Esophagus mucosa (tissue), 1 donor: ENCODE measurements at regions not wholly inside any gene's neighbourhood (a gene's known extent, or its start where the extent isn't known, plus 50 kb on each side); places are given as distances from the start of the nearest gene placed in this dataset.

Experiments
- ATAC-seq: fragments of 200-7000 bp; cut with Tn5 transposase; one replicate; pipeline ENCODE4 v1.9.1; 2020
- donor health status: DM: yes; HTN: yes; CAD: no.

DNA sequence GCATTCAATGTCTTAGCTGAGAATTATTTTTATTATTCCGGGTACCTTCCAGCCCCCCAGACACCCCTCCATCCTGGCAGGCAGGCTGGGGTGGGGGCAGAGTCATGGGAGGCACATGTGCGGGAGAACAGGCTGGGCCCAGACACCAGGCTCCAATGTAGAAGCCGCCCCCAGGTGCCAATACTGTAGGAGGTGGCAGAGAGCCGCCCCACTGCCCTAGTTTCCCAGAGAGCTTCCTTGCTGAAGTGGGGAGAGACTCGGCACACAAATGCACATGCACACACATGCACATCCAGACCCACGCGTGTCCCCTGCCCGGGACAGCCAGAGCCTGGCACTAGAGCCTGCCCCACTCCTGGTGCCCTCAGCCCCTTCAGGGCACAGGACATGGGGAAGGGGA lies 98.4 kb upstream of the LINGO1 start:
- no peak for ATAC-seq

DNA sequence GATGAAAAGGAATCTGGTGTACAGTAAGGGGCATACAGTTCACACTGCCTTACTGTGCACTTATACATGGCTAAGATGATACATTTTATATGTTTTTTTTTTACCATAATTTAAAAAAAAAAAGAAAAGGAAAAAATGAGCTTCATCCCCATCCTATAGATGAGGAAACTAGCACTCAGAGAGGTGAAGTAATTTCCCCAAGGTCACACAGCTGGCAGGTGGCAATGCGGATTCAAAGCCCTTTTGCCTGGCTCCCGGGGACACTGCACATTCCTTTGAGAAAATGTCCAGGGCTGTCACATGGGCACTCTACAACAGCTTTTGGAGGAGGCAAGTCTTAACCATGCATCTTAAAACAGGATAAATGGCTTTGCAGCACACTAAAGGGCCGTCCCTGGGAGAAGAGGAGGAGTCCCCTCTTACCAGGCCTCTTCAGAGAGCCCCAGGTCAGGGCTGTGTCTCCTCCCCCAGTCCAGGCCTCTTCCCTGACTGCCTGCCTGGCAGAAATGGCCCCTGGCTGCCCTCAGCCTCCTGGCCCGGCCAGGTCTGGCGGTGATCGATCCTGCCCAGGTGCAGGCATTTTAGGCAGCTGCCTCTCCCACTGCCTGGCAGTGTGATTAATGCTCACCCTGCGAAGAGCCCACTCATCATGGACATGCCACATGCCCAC lies 95.1 kb upstream of the LINGO1 start:
- no peak for ATAC-seq

DNA sequence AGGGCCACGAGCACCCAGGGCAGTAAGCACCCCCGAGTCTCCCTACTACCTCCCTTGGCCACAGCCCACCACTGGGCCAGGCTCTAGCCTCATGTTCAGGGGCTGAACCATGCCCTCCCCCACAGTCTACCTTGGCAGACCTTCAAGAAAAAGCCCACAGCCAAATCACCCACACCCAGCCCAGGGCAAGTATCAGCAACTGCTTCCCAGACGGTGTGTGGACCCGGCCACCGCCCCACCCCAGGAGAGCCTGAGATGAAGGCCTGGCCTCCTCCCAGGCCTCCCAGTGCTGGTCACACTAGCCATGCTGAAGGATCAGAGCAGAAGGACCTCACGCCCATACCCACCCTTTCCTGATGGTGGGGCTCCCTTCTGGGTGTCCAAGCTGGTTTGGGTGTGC lies 92.0 kb upstream of the LINGO1 start:
- no peak for ATAC-seq

DNA sequence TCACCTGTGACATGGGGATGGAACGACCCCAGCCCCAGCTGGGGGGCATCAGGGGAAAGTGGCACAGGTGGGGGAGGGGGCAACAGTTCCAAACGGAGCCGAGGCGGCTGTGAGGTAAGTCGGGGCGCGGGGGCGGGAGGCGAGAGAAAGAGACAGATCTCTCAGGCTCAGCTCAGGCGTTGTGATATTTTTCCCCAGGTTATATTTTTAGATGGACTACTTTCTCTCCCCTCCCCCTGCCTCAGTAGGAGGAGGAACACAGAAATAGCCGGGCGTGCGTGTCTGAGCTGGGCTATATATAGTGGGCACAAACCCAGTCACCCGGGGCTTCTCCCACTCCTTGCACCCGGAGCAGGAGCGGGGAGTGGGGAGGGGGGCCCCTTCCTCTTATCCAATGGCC lies 91.0 kb upstream of the LINGO1 start:
- ATAC-seq: no peak

DNA sequence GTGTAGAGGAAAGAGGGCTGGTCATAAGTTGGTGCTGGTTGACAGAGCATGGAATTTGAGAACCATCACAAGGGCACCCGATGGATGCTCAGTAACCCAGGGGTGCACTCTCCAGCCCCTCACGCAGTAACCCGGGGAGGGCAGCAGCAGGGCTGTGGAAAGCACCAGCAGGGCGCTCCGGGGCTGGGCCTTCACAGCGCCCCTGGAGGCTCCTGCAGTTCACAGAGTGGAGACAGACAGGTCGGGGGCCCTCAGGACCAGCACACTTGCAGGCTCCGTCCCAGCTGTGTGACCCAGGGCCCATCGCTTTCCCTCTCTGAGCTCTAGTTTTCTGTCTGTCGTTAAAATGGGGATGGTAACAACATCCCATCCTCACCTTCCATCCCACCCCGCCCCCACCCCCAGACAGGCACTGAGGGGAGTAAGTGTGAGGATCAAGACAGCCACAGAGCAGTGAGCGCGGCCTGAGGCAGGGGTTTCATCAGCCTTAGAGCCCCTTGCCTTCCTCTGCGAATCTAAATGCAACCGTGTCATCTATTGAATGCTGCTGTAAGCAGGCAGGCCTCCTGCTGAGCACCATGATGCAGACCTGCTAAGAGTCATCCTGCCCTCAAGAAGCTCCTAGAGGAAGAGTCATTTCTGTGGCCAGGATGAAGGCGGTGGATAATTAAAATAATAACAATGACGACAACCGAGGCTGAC lies 90.2 kb upstream of the LINGO1 start:
- no peak for ATAC-seq

DNA sequence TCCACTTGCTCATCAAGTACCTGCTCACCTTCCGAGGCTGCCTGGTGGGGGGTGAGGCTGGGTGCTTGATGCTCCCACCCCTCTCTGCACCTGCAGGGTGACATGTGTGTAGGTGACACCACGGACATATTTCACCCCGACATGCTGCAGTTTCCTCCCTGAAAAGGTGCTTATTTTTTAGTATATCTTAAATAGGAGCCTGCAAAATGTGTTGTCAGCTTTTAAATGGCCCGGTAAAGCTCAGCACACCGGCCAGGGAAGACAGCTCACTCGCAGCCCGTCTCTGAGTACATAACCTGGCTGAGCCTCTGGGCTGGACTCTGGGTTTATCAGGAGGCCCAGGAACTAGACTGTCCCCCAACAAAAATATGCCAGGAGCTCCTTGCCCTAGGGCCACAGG lies 89.3 kb upstream of the LINGO1 start:
- no peak for ATAC-seq

DNA sequence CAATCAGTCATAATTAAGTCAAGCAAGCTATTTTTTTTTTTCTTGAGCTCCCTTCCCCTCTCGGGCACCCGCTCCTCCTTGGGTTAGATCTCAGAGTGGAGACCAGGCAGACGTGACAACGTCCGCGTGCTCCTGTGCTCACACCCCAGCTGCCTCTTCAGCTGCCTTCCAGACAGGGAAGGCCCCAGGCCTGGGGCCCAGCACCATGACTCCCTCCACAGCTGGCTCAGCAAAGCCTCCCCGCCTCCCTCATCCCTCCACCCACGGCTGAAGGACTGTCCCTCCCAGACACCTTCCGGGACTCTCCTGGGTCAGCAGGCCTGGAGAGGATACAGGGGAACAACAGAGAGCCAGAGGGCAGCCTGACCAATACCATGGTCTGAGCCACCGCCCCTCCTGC lies 87.9 kb upstream of the LINGO1 start:
- ATAC-seq: no peak

DNA sequence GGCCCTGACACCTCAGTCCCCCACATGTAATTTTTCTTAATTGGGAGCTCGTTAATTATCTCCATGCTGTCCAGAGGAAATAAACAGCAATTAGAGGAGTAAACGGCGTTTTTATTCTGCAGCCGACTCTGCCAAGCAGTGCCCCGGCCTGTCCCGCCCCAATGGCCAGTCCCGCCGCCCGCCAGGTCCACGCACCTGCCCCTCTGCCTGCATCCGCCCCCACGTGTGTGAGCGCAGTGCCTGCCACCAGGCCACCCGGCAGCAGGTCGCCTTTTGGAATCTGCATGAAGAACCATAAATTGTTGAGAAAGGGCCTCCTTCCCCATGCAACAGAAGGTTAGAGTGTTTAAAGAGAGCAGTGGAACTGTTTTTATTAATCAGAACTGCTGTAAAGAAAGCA lies 87.5 kb upstream of the LINGO1 start:
- no peak for ATAC-seq

DNA sequence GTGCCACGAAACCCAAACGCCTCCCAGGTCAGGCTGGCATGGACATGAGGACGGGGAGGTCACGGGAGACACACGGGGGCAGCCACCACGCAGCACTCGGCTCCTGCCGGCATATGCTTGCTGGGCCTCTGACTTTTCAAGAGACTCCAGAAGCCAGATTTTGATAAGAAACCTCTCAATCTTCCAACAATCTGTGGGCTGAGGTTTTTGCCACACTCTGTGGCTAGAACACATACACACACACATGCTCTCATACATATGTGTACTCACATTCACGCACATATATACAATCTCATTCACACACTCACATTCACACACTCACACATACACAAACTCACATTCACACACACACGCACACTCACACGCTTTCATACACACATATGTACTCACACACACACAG lies 86.7 kb upstream of the LINGO1 start:
- ATAC-seq: no peak

DNA sequence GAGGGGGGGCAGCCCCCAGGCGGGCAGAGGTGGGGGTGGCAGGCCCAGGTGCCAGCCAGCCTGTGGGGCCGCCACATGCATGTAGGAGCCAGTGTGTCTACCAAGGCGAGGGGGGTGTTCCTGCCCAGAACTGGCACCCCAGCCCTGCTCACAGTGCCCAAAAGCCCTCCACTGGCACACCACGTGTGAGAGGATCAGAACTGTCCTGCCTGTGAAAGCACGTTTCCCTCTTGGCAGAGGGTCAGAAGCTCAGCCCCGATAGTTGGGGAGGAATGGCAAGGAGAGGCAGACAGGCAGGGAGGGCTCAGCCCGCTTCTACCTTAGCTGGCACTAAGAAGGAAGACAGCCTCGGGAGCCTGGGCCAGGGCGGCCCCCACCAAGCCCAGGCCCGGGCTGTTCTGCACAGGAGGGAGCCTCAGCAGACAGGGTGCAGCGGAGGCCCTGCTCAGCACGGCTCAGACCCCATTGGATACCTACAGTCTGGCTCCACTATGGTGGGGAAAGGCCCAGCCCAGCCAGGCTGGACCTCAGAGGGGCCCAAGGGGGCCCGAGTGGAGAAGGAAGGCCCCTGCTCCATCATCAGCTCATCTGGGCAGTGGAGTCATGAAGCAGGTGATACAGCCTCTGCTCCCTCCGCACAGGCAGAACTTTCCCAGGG lies 84.8 kb upstream of the LINGO1 start:
- no peak for ATAC-seq

DNA sequence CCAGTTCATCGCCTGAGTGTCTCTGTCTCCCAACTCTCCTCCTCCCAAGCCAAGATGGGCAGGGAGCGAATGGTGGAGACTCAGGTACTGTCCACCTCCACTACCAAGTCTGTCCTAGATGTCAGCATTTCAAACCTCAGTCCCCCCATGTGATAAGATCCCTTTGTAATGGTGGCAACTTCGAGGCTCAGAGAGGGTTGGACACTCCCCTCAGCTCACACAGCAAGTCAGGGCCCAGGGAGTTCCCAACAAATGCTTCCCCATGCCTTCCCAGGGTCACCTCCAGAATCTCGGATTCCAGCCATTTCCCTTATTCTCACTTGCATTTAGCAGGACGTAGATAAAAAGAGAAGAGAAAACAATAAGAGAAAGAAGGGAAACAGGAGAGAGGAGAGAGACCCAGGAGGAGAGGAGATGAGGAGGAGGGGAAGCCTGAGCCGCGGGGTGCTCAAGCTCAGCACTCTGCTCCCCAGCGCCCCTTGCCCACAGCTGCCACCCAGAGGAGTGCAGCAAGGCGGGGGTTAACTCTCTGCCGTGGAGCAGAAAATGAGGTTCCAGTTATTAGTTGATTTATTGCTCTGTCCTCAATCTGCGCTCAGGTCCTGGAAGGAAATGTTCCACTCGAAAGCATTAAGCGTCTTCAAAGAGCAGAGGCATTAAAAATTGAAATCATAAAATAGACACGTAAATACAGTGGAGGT lies 84.1 kb upstream of the LINGO1 start:
- no peak for ATAC-seq

DNA sequence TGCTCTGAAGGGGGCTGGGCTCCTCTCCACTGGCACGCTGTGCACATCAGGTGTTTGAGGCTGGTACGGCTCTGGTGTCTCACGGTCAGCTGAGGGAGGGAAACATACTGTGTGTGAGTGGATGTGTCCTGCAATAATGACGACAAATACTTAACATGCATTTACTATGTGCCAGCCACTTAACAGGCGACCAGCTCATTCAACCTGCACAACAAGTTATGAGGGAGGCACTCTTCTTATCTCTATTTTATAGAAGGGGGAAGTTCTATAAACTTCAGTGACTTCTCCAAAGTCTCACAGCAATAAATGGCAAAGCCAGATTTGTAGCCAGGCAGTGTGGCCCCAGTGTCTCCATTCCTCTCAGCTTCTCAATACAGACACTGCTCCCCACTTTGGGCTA lies 83.1 kb upstream of the LINGO1 start:
- no peak for ATAC-seq

DNA sequence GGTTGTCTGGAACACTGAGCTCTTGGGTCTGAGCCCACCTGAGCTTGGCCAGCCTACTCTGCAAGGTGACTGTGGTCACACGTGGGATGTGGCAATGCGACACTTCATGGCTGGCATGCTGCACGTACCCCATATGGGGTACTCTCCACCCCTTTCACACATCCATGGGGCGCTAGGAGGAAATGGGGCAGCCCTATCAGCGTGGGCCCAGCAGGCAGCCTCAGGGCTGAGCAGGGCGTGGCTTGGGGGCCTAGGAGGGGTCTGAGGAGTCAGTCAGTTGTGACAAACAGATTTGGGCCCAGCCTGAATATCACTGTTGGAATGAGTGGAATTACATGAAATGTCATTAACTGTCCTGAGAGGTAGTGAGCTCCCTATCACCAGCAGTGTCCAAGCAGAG lies 82.3 kb upstream of the LINGO1 start:
- no peak for ATAC-seq

DNA sequence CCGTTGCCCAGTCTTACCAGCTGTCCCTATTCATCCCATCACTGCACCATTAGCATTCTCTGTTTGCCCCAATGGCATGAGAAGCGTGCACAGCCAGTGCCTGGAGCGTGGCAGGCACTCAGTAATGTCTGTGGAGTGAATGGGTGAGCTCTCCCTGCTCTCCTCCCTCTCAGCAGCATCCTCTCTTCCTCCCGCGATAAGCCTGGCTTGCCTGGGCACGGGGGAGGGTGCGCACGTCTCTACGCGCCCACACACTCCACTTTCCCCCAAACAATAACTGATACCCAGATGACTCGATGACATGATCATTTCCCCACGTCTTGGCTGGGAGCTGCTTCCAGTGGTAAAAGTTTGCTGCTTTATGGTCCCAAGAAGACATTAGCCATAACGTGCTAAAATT lies 81.8 kb upstream of the LINGO1 start:
- no peak for ATAC-seq

DNA sequence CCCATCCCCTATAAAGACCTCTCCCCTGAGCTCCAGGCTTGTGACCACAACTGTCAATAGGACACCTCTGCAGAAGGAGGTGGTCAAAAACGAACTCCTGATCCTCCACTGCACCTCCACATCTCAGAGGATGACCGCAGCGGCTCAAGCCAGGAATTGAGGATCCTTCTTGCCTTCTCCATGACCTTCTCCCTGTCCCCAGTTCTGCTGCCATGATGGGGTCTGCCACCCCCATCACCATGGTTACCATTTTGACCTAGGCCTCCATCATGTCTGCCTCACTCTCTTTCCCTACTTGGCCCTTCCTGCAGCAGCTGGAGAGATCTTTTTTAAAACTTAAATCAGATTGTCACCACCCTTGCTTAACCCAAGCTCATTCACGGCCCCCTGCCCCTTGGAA lies 81.3 kb upstream of the LINGO1 start:
- no peak for ATAC-seq

DNA sequence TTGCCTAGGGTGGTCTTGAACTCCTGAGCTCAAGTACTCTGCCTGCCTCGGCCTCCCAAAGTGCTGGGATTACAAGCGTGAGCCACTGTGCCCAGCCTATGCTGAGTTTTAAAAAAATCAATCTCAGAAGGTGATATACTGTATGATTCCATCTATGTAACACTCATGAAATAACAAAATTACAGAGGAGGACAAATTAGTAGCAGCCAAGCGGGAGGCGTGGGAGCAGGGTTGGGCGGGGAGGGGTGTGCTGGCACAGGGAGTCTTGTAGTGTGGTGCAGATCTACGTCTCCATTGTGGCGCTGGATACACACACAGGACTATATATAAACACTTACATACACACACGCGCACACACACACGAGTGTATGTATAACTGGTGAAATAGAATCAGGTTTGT lies 80.6 kb upstream of the LINGO1 start:
- no peak for ATAC-seq

DNA sequence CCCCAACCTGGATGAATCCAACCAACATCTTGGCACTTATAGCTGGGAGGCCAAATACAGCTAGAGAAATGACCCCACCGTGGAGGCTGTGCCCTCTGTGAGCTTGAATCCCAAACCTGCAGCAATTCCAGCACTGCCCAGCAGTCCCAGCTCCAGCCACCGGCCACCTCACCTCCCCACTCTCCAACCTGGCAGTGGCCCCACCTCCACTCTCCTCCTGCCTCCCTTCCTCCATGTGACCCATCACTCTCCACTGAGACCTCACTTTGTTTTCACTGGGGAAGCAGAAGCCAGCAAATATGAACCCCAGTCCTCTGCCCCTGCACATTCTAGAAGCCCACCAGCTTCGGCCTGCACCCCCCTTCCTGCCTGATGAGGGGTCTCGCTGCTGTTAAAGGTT lies 79.7 kb upstream of the LINGO1 start:
- no peak for ATAC-seq

DNA sequence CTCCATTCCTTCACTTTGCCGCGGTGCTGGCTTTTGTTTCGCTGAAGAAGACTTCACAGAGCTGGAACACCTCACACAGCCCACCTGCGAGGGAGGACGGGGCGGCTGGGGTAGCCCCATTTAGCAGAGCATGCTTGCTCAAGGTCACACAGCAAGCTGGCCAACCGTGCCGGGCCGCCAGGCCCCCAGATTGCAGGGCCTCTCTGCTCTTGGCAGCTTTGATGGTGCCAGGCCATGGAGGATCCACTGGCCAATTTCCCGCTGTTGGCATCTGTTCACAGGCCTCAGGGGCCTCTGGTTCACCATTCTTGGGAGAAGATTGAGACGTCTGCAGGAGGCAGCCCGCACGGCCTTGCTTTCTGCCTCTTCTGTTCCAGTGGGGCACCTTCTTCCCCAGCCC lies 77.9 kb upstream of the LINGO1 start:
- no peak for ATAC-seq

DNA sequence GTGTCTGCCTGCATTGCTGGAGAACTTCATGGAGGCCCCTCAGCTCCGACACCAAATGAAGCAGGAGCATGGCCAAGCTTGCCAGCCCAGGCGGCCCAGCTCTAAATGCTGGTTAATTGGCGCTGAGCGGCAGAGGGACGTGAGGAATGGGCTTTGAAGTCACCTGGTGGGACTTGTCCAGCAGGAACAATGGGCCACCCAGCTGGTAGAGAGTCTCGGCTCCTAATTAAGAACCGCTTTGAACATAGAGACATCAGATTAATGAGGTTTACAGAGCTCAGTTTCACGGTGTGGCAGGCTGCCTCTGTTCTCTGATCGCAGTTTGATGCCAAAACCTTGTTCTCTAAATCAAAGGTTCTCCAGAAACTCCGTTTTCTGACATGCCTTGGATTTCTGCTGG lies 77.5 kb upstream of the LINGO1 start:
- ATAC-seq: no peak

DNA sequence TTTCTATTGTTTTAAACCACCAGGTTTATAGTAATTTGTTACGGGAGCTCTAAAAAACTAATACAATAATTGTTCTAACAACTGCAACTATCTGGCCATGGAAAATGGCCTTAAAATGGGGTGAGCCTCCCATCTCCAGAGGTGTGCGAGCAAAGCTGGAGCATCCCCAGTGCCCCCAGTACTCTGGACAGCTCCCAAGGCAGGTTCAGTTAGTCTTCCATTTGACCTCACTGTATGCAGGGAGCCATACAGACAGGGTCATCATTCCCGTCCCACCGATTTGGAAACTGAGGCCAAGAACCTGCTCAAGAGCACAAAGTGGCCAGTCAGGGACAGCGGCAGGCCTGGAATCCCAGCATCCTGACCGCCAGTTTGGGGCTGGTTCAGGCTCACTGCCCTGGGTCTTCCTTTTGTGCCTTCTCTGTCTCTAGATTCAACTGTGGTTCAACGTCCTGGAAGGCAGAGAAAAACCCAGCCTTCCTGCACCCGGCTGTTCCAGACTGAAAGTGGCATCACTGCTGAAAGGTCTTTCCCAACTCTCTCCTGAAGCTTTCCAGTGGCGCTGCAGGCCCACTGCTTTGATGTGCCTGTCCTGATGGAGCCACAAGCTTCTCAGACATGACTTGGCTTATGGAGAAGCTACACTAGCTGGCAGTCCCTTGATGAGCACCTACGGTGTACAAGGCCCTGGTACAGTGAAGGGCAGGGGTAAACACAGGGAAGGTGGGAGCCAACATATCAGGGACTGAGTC lies 76.6 kb upstream of the LINGO1 start:
- no peak for ATAC-seq

DNA sequence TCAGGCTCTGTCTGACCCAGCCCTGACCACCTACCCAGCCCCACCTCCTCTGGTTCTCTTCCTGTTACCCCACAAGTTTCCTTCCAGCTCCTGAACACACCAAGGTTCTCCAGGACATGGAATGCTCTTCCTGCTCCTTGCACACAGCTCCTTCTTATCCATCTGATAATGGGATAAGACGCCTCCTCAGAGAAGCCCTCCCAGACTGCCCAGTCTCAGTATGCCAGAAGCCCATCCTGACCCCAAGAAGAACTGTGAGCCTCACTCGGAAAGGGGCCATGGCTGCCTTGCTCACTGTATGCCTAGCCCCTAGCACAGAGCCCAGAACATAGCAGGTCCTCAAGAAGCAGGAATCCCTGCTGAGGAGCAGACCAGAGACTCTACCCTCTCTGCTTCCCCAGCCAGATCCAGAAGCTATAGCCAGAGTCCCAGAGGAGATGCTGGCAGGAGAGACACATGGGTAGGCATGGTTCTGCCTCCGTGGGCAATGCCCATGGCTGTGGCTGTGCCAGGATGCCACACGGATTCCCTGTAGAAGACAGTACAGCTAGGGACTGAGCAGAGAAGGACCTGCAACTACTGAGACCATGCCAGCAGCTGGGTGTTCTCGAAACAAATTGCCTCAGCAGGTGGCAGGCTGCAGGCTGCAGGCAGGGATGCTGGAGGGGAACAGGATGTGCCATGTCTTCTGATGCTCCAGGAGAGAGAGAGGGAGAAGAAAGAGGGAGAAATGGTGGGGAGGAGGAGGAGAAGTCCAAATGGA lies 74.0 kb upstream of the LINGO1 start:
- no peak for ATAC-seq
